Endodermal cell (in vitro differentiated cells): ENCODE measurements at regions not wholly inside any gene's neighbourhood (a gene's known extent, or its start where the extent isn't known, plus 50 kb on each side); places are given as distances from the start of the nearest gene placed in this dataset.
A peak's percentile ranks its signal among the peaks of the same experiment; 100 is the strongest.

Experiments
- DNase-seq: peaks from one replicate; pipeline ENCODE4 v3.0.0-alpha.2; 2017
- H3K27ac ChIP-seq: 2 replicates; pipeline ENCODE4 v1.5.1; 2013; ENCODE audit warnings: mild to moderate bottlenecking, low read depth, low read length, moderate library complexity
- H3K27me3 ChIP-seq: 2 replicates; pipeline ENCODE4 v1.6.1; 2013; ENCODE audit warnings: mild to moderate bottlenecking, low read length, moderate library complexity; ENCODE audit not compliant: insufficient read depth, control insufficient read depth, poor library complexity, severe bottlenecking
- H3K36me3 ChIP-seq: 2 replicates; pipeline ENCODE4 v1.7.0; 2013; ENCODE audit warnings: mild to moderate bottlenecking, low read length, moderate library complexity; ENCODE audit not compliant: control insufficient read depth, insufficient read depth
- H3K4me1 ChIP-seq: one replicate; pipeline ENCODE4 v1.7.0; 2013; ENCODE audit warnings: low read length; ENCODE audit not compliant: control insufficient read depth, insufficient read depth
- H3K4me3 ChIP-seq: 2 replicates; pipeline ENCODE4 v1.5.1; 2013; ENCODE audit warnings: mild to moderate bottlenecking, low read length, moderate library complexity
- H3K9ac ChIP-seq: 2 replicates; pipeline ENCODE4 v1.6.1; 2013; ENCODE audit warnings: mild to moderate bottlenecking, low read length, moderate library complexity; ENCODE audit not compliant: poor library complexity, severe bottlenecking; ENCODE audit errors: extremely low read depth
- H3K9me3 ChIP-seq: 2 replicates; pipeline ENCODE4 v1.6.1; 2013; ENCODE audit warnings: mild to moderate bottlenecking, low read length, moderate library complexity; ENCODE audit not compliant: control insufficient read depth
- H3K27ac Mint-ChIP-seq: 2 replicates; pipeline ENCODE4 v1.8.0; 2020; ENCODE audit warnings: mixed read lengths
- H3K27me3 Mint-ChIP-seq: 2 replicates; pipeline ENCODE4 v1.8.0; 2021; ENCODE audit warnings: mild to moderate bottlenecking, mixed read lengths; ENCODE audit not compliant: insufficient read depth
- H3K36me3 Mint-ChIP-seq: 2 replicates; pipeline ENCODE4 v1.8.0; 2020; ENCODE audit warnings: low read depth, mixed read lengths
- H3K4me1 Mint-ChIP-seq: 2 replicates; pipeline ENCODE4 v1.8.0; 2020; ENCODE audit warnings: mixed read lengths
- H3K4me3 Mint-ChIP-seq: 2 replicates; pipeline ENCODE4 v1.8.0; 2020; ENCODE audit warnings: mild to moderate bottlenecking, moderate library complexity, mixed read lengths
- H3K9me3 Mint-ChIP-seq: 2 replicates; pipeline ENCODE4 v1.8.0; 2020; ENCODE audit warnings: mild to moderate bottlenecking, mixed read lengths
- WGBS, 2 experiments: methylation state at CpG; one replicate each; pipeline versions ENCODE4 v1.1.5 to v1.1.7; 2013; ENCODE audit warnings: missing lambda C conversion rate in 2 of 2, mixed read lengths in 1 of 2; ENCODE audit not compliant: insufficient coverage in 1 of 2, insufficient read length in 1 of 2; 5-methylcytosine and 5-hydroxymethylcytosine counted together
- TF ChIP-seq, protein P1 (sequence below): fragments of 200-600 bp; sonication (generic); conservative IDR thresholded peaks from 2 replicates; pipeline ENCODE4 v1.5.0; 2021; ENCODE audit warnings: antibody characterized with exemption, mild to moderate bottlenecking

DNA sequence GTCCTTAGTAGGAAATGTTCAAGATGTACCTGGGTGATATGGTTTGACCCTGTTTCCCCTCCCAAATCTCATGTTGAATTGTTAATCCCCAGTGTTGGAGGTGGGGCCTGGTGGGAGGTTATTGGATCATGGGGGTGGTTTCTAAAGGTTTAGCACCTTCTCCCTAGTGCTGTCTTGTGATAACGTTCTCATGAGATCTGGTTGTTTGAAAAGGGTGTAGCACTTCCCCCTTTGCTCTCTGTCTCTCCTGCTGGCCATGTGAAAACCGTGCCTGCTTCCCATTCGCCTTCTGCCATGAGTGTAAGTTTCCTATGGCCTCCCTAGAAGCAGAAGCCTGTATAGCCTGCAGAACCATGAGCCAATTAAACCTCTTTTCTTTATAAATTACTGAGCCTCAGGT, 353.0 kb upstream of the SFSWAP start:
- Mint-ChIP-seq H3K4me3 (no peak overlapping the region), H3K4me1 (peaks cover 17% of the 10 kb centered on the region), H3K27ac (no peak overlapping the region), H3K27me3 (peaks cover 75% of the 10 kb centered on the region), H3K36me3 (no peaks in the 10 kb centered on the region), H3K9me3 (peaks cover 6% of the 10 kb centered on the region)
- no peak overlapping the region for H3K27ac ChIP-seq
- H3K4me1 ChIP-seq, result peaks cover 4% of the 10 kb centered on the region
- peaks cover 7% of the 10 kb centered on the region for H3K9me3 ChIP-seq
- DNase-seq, result no peak
- 55 to 80% methylated on average over 3 of the region's 3 CpGs for WGBS, 2 experiments
- TF ChIP-seq, protein P1, sequence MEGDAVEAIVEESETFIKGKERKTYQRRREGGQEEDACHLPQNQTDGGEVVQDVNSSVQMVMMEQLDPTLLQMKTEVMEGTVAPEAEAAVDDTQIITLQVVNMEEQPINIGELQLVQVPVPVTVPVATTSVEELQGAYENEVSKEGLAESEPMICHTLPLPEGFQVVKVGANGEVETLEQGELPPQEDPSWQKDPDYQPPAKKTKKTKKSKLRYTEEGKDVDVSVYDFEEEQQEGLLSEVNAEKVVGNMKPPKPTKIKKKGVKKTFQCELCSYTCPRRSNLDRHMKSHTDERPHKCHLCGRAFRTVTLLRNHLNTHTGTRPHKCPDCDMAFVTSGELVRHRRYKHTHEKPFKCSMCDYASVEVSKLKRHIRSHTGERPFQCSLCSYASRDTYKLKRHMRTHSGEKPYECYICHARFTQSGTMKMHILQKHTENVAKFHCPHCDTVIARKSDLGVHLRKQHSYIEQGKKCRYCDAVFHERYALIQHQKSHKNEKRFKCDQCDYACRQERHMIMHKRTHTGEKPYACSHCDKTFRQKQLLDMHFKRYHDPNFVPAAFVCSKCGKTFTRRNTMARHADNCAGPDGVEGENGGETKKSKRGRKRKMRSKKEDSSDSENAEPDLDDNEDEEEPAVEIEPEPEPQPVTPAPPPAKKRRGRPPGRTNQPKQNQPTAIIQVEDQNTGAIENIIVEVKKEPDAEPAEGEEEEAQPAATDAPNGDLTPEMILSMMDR, result peak; percentile 47
- no peak overlapping the region for H3K4me3 ChIP-seq
- H3K36me3 ChIP-seq, result no peaks in the 10 kb centered on the region
- H3K27me3 ChIP-seq, result peaks cover 57% of the 10 kb centered on the region
- no peak overlapping the region for H3K9ac ChIP-seq

DNA sequence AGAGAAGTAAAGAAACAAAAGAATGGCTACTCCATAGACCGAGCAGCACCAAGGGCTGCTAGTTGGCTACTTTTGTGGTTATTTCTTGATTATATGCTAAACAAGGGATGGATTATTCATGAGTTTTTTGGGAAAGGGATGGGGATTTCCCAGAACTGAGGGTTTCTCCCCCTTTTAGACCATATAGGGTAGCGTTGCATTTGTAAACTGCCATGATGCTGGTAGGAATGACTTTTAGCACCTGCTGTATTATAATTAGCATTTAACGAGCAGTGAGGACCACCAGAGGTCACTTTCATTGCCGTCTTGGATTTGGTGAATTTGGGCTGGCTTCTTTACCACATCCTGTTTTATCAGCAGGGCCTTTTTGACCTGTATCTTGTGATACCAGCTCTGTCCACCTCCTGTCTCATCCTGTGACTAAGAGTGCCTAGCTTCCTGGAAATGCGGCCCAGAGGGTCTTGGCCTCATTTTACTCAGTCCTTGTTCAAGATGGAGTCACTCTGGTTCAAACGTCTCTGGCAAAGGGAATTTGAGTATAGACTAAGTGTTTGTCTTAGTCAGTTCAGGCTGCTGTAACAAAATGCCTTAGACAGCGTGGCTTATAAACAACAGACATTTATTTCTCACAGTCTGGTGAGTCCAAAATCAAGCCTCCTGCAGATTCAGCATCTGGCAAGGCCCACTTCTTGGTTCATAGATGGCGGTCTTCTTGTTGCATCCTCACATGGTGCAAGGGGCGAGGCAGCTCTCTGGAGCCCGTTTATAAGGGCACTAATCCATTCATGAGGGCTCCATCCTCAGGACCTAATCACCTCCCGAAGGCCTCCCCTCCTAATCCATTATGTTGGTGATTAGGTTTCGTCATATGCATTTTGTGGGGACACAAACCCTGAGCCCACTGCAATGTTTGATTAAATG, 348.3 kb upstream of the SFSWAP start:
- H3K27ac ChIP-seq, result no peak overlapping the region
- TF ChIP-seq, protein P1, result no peak
- H3K4me3 Mint-ChIP-seq, result no peak overlapping the region
- 84 to 88% methylated on average over 8 to 12 of the region's 12 CpGs for WGBS, 2 experiments
- H3K4me3 ChIP-seq, result no peak overlapping the region
- H3K36me3 Mint-ChIP-seq, result no peaks in the 10 kb centered on the region
- H3K27me3 ChIP-seq, result peaks cover 21% of the 10 kb centered on the region
- no peaks in the 10 kb centered on the region for H3K4me1 ChIP-seq
- peaks cover 7% of the 10 kb centered on the region for H3K9me3 Mint-ChIP-seq
- H3K27ac Mint-ChIP-seq, result no peak overlapping the region
- peaks cover 10% of the 10 kb centered on the region for H3K4me1 Mint-ChIP-seq
- no peaks in the 10 kb centered on the region for H3K36me3 ChIP-seq
- no peak for DNase-seq
- H3K27me3 Mint-ChIP-seq, result peaks cover 44% of the 10 kb centered on the region
- H3K9ac ChIP-seq, result no peak overlapping the region
- H3K9me3 ChIP-seq, result peaks cover 7% of the 10 kb centered on the region

DNA sequence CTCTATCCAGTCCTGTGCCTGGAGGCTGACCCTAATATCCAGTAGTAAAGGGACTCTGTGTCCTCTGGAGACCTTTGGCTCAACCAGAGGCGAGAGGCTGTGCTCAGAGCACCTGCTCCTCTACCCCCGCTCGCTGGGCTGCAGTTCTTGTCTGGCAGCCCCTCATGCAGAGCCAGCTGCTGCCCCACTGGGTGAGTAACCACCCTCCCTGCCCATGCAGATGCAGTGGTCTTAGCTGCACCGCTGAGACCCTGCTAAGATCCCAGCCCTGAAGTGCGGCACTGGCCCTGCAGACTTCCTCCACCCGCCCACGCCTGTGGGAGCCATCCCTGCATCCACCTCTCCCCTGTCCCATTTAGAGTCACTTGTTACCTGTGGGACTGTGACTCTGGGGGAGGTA, 347.5 kb upstream of the SFSWAP start:
- Histone ChIP-seq H3K4me3 (no peak overlapping the region), H3K36me3 (no peaks in the 10 kb centered on the region), H3K4me1 (no peaks in the 10 kb centered on the region), H3K27ac (no peak overlapping the region), H3K9me3 (peaks cover 7% of the 10 kb centered on the region), H3K9ac (no peak overlapping the region), H3K27me3 (peaks cover 21% of the 10 kb centered on the region)
- Mint-ChIP-seq H3K4me3 (no peak overlapping the region), H3K27me3 (peaks cover 42% of the 10 kb centered on the region), H3K36me3 (no peaks in the 10 kb centered on the region), H3K9me3 (peaks cover 7% of the 10 kb centered on the region), H3K4me1 (peaks cover 2% of the 10 kb centered on the region), H3K27ac (no peak overlapping the region)
- 83 to 87% methylated on average over 4 to 7 of the region's 7 CpGs for WGBS, 2 experiments
- TF ChIP-seq, protein P1, result no peak
- peak; percentile 56 for DNase-seq
